GM12872 (cell line): ENCODE measurements at regions not wholly inside any gene's neighbourhood (a gene's known extent, or its start where the extent isn't known, plus 50 kb on each side); places are given as distances from the start of the nearest gene placed in this dataset.

Experiments
- TF ChIP-seq, protein P1 (sequence below): IDR thresholded peaks from 3 replicates; pipeline ENCODE4 v1.5.1; 2011; ENCODE audit warnings: low read depth, mild to moderate bottlenecking, low read length, moderate library complexity; ENCODE audit not compliant: insufficient read depth

DNA sequence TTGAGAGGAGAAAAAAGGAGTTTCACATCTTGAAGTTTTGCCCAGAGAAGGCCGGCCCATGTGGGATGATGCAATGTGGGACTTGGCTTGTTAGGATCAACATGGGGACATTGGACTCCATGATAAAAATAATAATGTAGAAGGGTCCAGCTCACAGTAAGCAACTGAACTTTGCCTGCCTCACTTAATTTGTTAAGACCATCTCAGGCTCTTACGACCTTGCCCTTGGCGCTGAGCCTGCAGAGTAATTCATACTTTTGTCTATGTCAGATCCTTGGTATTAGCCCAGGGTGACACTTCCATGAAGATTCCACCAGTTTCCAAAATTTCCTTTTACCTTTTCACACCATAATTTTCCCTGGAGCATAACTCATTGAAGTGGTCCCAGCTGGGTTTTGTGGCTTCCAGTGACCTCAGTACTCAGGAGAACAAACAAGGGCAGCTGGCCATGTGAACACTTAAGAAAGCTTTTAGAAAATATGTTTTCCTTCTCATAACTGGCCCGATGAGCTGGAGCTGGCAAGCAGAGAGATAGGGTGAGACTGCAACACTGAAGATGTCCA is 315.4 kb upstream of the RASGRP1 start:
- TF ChIP-seq, protein P1, sequence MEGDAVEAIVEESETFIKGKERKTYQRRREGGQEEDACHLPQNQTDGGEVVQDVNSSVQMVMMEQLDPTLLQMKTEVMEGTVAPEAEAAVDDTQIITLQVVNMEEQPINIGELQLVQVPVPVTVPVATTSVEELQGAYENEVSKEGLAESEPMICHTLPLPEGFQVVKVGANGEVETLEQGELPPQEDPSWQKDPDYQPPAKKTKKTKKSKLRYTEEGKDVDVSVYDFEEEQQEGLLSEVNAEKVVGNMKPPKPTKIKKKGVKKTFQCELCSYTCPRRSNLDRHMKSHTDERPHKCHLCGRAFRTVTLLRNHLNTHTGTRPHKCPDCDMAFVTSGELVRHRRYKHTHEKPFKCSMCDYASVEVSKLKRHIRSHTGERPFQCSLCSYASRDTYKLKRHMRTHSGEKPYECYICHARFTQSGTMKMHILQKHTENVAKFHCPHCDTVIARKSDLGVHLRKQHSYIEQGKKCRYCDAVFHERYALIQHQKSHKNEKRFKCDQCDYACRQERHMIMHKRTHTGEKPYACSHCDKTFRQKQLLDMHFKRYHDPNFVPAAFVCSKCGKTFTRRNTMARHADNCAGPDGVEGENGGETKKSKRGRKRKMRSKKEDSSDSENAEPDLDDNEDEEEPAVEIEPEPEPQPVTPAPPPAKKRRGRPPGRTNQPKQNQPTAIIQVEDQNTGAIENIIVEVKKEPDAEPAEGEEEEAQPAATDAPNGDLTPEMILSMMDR, result no peak

DNA sequence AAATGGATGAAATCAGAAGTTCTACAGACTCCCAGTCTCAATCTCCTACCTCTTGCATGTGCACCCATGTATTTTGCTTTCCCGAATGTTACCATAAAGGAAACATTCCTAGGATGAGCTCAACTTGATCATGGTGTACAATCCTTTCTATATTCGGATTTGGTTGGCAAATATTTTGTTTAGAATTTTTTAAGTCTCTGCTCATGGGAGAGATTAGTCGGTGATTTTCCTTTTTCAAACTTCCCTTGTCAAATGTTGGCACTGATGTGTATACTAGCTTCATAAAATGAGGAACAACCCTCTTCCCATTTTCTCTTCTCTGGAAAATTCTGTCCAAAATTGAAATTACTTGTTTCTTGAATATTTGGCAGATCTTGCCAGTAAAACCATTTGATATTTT is 317.6 kb upstream of the RASGRP1 start:
- TF ChIP-seq, protein P1, result no peak

DNA sequence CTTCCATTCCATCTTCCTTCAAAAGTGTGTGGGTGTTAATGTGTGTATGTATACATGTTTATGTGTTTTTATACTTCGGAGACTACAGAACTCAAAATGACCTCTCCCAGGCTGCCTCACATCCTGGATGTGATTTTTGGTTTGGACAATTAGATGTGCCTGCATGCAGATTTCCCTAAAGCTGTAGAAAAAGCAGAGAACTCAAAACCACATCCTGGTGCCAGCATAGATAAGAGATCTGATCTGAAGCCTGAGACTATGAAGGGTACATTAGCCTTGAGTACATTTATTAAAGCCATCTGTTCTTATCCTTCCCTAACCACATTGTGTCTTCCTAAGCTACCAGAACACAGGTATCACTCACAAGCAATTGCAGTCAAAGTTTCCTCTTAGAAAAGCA is 319.4 kb upstream of the RASGRP1 start:
- TF ChIP-seq, protein P1, result no peak

DNA sequence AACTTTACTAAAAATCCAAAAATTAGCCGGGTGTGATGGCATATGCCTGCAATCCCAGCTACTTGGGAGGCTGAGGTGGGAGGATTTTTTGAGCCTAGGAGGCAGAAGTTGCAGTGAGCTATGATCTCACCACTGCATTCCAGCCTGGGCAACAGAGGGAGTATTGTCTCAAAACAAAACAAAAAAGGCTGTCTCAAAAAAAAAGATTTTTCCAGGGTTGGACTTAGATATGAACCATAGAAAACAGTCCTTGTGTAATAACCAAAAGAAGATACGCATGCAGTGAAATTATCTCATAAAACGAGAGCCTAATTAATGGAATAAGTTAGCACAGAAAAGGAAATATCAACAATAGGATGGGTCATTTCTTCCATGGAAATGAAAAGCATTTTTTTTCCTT is 320.4 kb upstream of the RASGRP1 start:
- TF ChIP-seq, protein P1, result no peak

DNA sequence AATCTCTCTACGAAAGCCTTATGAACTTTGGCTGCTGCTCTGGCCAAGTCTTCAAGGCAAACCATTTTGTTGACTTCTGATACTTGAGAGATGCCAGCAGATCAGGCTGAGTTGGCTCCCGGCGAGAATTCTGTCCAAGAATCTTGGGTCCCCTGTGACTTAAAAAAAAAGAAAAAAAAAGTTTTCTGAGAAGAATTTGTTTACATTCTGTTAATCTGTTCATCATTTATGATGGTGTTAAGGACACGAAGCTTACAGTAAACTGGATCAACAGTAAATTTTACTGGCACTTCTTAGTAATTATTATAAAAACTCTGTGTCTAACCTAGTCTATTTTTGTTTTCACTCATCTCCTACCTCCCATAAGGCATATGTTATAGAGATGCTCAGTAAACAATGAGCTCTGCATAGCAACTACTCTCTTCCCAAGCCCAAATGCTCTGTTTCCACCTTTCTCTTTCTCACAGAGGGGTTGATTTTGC is 320.9 kb upstream of the RASGRP1 start:
- TF ChIP-seq, protein P1, result no peak

DNA sequence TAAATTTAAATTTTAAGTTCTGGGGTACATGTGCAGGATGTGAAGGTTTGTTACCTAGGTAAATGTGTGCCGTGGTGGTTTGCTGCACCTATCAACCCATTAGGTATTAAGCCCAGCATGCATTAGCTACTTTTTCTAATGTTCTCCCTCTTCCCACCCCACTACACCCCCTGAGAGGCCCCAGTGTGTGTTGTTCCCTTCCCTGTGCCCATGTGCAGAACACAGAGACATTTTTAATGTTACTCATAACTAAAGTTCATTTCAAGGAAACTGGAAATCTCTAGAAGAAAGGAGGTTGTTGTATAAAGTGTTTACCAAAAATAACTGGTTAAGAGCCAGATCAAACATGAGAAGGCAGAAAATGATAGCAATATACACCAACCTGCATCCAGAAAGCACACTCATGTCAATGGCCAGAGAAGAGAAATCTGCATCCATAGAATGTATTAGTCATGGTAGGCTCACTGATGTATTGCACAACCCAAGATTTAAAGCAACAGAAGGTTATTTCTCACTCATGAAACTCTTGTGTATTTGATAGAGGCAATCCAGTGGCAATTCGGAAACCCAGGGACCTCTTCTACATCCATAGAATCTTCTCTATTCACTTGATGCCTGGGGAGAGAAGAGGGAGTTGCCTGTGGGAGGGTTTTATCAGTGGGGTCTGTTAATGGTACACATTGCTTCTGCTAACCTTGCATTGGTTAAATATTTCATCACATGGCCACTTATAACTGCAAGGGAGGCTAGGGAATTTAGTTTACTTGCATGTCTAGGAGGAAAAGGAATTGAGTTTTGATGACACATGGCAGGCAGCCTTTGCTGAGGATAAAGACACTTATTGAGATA is 321.9 kb upstream of the RASGRP1 start:
- TF ChIP-seq, protein P1, result no peak

DNA sequence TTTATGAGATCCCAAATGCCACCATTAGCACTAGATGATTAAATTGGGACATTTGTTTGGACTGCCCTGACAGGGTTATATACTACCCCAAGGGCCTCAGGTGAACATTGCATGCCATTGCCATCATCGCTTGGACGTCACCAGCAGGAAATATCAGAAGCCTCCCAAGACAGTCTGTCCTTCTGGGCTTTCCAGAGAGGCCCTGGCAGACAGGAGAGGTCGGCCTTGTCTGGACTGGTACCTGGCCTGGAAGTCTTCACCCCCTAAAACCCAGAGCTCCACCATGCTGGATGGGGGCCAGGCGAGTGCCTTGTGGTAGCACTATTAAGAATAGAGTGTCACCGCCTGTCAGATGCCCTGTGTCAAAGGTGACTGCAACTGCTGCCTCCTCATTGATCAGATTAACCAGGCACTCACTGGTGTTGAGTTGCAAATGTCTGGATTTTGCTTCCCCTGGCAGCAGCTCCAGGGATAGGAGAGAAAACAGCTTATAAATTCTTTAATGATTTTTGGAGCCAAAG is 324.1 kb upstream of the RASGRP1 start:
- TF ChIP-seq, protein P1, result no peak
